ENCODE measurements at regions not wholly inside any gene's neighbourhood (a gene's known extent, or its start where the extent isn't known, plus 50 kb on each side); places are given as distances from the start of the nearest gene placed in this dataset.

DNA sequence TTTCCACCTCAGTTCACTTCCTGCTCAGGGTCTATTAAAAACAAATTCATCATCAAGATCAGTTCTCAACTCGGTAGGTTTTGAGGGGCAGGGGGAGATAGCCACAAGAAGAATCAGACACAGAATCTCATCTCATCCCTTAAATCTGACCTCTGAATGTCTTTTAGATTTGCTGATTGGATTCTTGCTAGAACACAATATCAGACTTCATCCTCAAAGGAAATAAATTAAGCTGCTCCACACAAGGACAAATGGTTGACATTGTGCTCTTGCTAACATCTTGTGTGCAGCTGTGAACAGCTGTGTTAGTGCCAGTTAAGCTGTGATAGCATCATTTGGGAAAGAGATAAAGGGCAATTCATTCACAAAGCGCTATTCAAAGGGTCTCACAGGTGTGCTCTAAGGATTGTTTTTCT lies 184.0 kb upstream of the ADAMTS9 start:
- no peak overlapping the region for H2AFZ ChIP-seq (ENCODE audit: low read length)
- no peak overlapping the region for H3K9ac ChIP-seq (ENCODE audit: low read length)
- no peak for DNase-seq

DNA sequence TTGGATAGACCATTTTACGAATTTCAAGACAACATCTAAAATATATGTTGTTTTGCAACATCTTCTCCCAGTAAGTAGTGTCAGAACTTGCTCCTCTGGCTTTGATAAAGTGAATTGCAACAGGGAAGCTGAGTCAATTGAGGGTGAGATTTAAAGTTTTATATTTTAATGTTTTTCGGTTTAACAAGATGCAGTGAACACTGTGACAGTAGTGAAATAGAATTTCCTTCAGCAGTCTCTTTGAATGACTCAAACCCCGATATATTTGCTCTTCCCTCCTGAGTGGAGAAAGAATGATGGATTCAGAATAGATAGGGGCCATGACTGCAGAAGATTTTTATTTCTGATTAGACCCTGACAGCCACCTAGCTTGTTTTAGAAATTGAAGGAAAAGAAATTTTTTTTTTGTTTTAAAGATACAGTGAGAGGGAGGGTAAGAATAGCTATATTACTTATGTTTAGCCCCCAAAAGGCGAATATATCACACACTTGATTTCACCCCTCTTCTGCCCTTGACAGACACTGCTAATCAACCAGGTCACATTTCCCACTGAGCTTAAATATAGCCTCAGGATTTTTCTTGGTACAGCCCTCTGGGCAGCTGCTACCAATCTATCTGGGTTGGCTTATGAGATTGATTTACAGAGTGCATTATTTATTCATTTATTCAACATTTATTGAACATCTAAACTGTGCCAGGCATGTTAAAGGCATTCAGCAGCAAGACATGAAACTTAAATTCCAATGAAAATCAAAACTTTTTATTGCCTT lies 183.3 kb upstream of the ADAMTS9 start:
- no peak overlapping the region for H3K9ac ChIP-seq (ENCODE audit: low read length)
- no peak overlapping the region for H3K27ac ChIP-seq (ENCODE audit: low read length)
- no peaks in the 10 kb centered on the region for H3K4me1 ChIP-seq (ENCODE audit: low read length)
- no peak for DNase-seq
- H3K27me3 ChIP-seq (ENCODE audit: low read length): no peaks in the 10 kb centered on the region
- no peaks in the 10 kb centered on the region for H3K36me3 ChIP-seq (ENCODE audit: insufficient read depth, low read length)
- H2AFZ ChIP-seq (ENCODE audit: low read length): no peak overlapping the region
- no peak overlapping the region for H3K4me3 ChIP-seq (ENCODE audit: low read length)
- no peaks in the 10 kb centered on the region for H4K20me1 ChIP-seq (ENCODE audit: insufficient read depth, low read depth, low read length)
- no peaks in the 10 kb centered on the region for H3K79me2 ChIP-seq (ENCODE audit: low read length)
- H3K4me2 ChIP-seq (ENCODE audit: low read depth, low read length, poor library complexity, severe bottlenecking): no peak overlapping the region
- H3K9me3 ChIP-seq (ENCODE audit: low read length): no peaks in the 10 kb centered on the region
- H3K9me2 ChIP-seq (replicated peaks; ENCODE audit: insufficient read depth, low read length): no peaks in the 10 kb centered on the region

More for the DNA sequence above, 184.0 kb upstream of the ADAMTS9 start:
- Histone ChIP-seq H3K9me2 (replicated peaks; ENCODE audit: insufficient read depth, low read length) (no peaks in the 10 kb centered on the region), H3K4me2 (ENCODE audit: low read depth, low read length, poor library complexity, severe bottlenecking) (no peak overlapping the region), H3K4me3 (ENCODE audit: low read length) (no peak overlapping the region), H3K27ac (ENCODE audit: low read length) (no peak overlapping the region), H3K79me2 (ENCODE audit: low read length) (no peaks in the 10 kb centered on the region), H3K9me3 (ENCODE audit: low read length) (no peaks in the 10 kb centered on the region), H3K27me3 (ENCODE audit: low read length) (no peaks in the 10 kb centered on the region), H4K20me1 (ENCODE audit: insufficient read depth, low read depth, low read length) (no peaks in the 10 kb centered on the region), H3K4me1 (ENCODE audit: low read length) (no peaks in the 10 kb centered on the region), H3K36me3 (ENCODE audit: insufficient read depth, low read length) (no peaks in the 10 kb centered on the region)

DNA sequence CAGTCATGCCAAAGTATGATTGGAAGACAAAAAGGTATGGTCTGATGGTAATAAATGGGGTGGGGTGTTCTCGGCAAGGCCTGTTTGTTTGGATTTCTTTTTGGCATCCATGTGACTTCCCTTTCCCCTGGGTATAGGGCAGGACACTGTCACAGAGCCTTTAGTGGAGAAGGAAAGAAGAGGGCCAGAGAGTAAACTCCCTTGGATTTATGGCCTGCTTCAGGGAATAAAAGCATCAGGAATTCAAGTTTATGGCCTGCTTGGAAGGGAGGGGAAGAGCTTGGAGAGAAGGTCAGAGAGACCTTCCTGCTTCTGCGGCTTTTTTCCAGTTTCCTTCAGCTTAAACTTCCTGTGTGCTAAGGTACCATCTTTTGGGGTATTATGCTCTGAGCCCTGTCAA lies 179.4 kb upstream of the ADAMTS9 start:
- DNase-seq: no peak
- Histone ChIP-seq H2AFZ (ENCODE audit: low read length) (no peak overlapping the region), H3K36me3 (ENCODE audit: insufficient read depth, low read length) (no peaks in the 10 kb centered on the region), H3K4me2 (ENCODE audit: low read depth, low read length, poor library complexity, severe bottlenecking) (no peak overlapping the region), H3K79me2 (ENCODE audit: low read length) (no peaks in the 10 kb centered on the region), H3K9ac (ENCODE audit: low read length) (no peak overlapping the region), H3K9me2 (replicated peaks; ENCODE audit: insufficient read depth, low read length) (no peaks in the 10 kb centered on the region), H3K4me1 (ENCODE audit: low read length) (no peaks in the 10 kb centered on the region), H3K9me3 (ENCODE audit: low read length) (no peaks in the 10 kb centered on the region), H3K4me3 (ENCODE audit: low read length) (no peak overlapping the region), H3K27me3 (ENCODE audit: low read length) (no peaks in the 10 kb centered on the region), H3K27ac (ENCODE audit: low read length) (no peak overlapping the region), H4K20me1 (ENCODE audit: insufficient read depth, low read depth, low read length) (no peaks in the 10 kb centered on the region)

DNA sequence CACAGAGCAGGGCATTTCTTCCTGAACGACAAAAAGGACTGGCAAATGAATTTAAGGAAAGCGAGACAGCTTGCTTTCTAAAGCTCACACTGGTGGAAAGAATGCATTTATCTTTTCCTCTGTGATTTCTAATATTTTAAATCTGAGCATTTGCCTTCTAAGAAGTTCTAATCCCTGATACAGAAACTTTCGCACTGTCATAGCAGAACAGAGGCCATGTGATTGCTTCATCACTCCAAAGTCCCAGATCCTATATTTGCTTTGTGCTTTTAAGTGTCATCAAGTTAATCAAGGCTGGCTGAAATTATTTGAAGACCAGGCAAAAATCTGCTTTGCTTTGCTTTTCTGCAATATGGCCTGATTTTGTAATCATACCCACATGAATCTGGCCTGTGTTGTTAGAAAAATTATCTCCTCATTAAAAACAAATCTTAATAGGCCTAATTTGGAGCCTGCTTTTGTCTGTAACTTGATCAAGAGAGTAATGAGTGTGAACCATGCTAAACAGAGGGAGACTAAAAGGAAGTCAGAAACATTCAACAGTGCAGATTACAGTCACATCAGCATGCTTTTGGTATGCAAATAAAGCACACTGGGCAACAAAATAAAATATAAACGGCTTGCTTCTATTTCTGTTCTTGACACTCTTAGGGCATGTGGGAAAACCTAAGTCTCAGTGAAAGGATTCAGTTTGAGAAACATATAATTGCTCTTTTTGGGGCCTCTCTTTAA lies 178.2 kb upstream of the ADAMTS9 start:
- Histone ChIP-seq H3K27ac (ENCODE audit: low read length) (no peak overlapping the region), H3K27me3 (ENCODE audit: low read length) (no peaks in the 10 kb centered on the region), H4K20me1 (ENCODE audit: insufficient read depth, low read depth, low read length) (no peaks in the 10 kb centered on the region), H2AFZ (ENCODE audit: low read length) (no peak overlapping the region), H3K4me2 (ENCODE audit: low read depth, low read length, poor library complexity, severe bottlenecking) (no peak overlapping the region), H3K9me3 (ENCODE audit: low read length) (no peaks in the 10 kb centered on the region), H3K79me2 (ENCODE audit: low read length) (no peaks in the 10 kb centered on the region), H3K4me3 (ENCODE audit: low read length) (no peak overlapping the region), H3K9ac (ENCODE audit: low read length) (no peak overlapping the region), H3K36me3 (ENCODE audit: insufficient read depth, low read length) (no peaks in the 10 kb centered on the region), H3K4me1 (ENCODE audit: low read length) (no peaks in the 10 kb centered on the region), H3K9me2 (replicated peaks; ENCODE audit: insufficient read depth, low read length) (no peaks in the 10 kb centered on the region)
- no peak for DNase-seq

DNA sequence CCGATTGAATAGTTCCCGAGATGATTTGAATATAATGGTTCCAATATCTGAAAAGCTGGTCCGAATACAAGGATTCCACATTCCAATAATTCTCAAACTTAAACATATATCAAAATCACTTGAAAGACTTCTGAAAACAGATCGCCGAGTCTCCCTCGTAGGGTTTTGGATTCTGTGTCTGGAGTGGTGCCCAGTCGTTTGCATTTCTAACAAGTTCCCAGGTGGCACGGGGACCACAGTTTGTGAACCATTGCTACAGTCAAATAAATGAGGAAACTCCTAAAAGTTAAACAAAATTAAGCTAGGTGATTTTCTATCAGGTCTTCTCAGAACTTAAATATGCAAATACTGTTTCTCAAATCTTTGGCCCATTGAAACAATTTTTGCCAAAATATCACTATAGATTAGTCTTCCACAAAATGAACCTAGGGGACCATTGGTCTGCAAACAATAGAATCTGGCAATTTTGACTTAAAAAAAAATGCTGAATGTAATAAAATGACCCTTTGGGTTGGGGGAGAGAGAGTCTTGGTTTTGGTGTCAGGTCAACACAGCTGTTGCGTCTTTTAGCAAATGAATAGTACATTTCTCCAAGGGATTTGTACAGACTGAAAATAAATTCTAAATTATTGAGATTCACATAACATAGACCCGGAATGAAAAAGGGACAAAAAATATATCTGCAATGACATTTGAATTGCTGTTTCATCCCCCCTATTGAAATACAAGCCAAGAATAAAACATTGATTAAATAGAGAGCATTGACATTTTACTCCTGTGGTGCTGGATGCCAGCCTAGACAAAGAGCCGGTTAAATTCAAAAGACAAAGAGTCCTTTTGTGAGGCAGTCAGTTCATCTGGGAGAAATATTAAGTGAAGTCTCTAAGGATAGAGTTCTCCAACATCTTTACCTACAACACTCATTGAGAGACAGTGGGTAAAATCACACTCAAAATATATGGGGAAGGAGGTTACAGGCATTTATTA lies 175.7 kb upstream of the ADAMTS9 start:
- no peaks in the 10 kb centered on the region for H3K9me2 ChIP-seq (replicated peaks; ENCODE audit: insufficient read depth, low read length)
- no peaks in the 10 kb centered on the region for H3K9me3 ChIP-seq (ENCODE audit: low read length)
- no peaks in the 10 kb centered on the region for H3K36me3 ChIP-seq (ENCODE audit: insufficient read depth, low read length)
- no peaks in the 10 kb centered on the region for H3K4me1 ChIP-seq (ENCODE audit: low read length)
- no peaks in the 10 kb centered on the region for H3K79me2 ChIP-seq (ENCODE audit: low read length)
- H3K27ac ChIP-seq (ENCODE audit: low read length): no peak overlapping the region
- no peak overlapping the region for H2AFZ ChIP-seq (ENCODE audit: low read length)
- H3K4me3 ChIP-seq (ENCODE audit: low read length): no peak overlapping the region
- no peaks in the 10 kb centered on the region for H4K20me1 ChIP-seq (ENCODE audit: insufficient read depth, low read depth, low read length)
- DNase-seq: no peak
- no peak overlapping the region for H3K9ac ChIP-seq (ENCODE audit: low read length)
- no peaks in the 10 kb centered on the region for H3K27me3 ChIP-seq (ENCODE audit: low read length)
- H3K4me2 ChIP-seq (ENCODE audit: low read depth, low read length, poor library complexity, severe bottlenecking): no peak overlapping the region

DNA sequence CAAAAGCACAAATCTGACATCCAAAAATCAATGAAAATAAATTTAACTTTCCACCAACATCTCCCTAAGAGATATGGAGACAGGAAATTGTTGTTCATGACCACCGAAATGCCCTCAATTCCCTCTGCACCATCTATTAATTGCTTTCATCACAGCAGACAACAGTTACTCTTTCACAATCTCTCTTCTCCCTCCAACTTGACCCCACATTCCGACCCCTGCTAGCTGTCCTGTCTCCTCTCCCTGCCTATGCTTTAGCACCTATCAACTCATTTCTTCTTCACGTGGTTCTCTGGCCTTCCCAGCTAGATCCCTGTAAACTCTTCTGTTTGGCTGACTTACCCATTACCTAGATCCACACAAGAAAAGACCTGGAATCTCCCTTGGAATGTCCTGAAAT lies 173.9 kb upstream of the ADAMTS9 start:
- H3K9ac ChIP-seq (ENCODE audit: low read length): no peak overlapping the region
- no peaks in the 10 kb centered on the region for H4K20me1 ChIP-seq (ENCODE audit: insufficient read depth, low read depth, low read length)
- H3K27ac ChIP-seq (ENCODE audit: low read length): no peak overlapping the region

DNA sequence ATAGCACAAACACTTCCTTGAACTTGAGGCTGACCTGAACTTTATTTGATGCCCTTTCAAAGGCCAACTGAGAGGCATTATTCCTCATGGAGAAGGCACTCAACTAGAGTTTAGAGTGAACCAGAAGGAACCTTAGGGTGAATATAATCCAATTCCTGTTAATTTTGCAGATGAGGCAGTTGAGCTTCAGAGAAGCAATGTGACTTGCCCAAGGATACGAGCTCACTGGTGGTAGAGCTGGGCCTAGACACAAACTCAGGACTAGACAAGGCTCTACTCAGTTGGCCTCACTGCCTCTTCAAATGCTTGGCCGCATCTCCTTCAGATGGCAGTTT lies 172.7 kb upstream of the ADAMTS9 start:
- Histone ChIP-seq H3K9me3 (ENCODE audit: low read length) (no peaks in the 10 kb centered on the region), H3K27ac (ENCODE audit: low read length) (no peak overlapping the region), H2AFZ (ENCODE audit: low read length) (no peak overlapping the region), H3K27me3 (ENCODE audit: low read length) (no peaks in the 10 kb centered on the region), H3K79me2 (ENCODE audit: low read length) (no peaks in the 10 kb centered on the region), H3K9me2 (replicated peaks; ENCODE audit: insufficient read depth, low read length) (no peaks in the 10 kb centered on the region), H3K4me1 (ENCODE audit: low read length) (no peaks in the 10 kb centered on the region), H3K4me3 (ENCODE audit: low read length) (no peak overlapping the region), H4K20me1 (ENCODE audit: insufficient read depth, low read depth, low read length) (no peaks in the 10 kb centered on the region), H3K36me3 (ENCODE audit: insufficient read depth, low read length) (no peaks in the 10 kb centered on the region), H3K9ac (ENCODE audit: low read length) (no peak overlapping the region), H3K4me2 (ENCODE audit: low read depth, low read length, poor library complexity, severe bottlenecking) (no peak overlapping the region)
- DNase-seq: no peak

More for the DNA sequence above, 173.9 kb upstream of the ADAMTS9 start:
- H2AFZ ChIP-seq (ENCODE audit: low read length): no peak overlapping the region
- H3K9me2 ChIP-seq (replicated peaks; ENCODE audit: insufficient read depth, low read length): no peaks in the 10 kb centered on the region
- no peaks in the 10 kb centered on the region for H3K79me2 ChIP-seq (ENCODE audit: low read length)
- no peak for DNase-seq
- H3K9me3 ChIP-seq (ENCODE audit: low read length): no peaks in the 10 kb centered on the region
- no peaks in the 10 kb centered on the region for H3K27me3 ChIP-seq (ENCODE audit: low read length)
- H3K4me1 ChIP-seq (ENCODE audit: low read length): no peaks in the 10 kb centered on the region
- no peak overlapping the region for H3K4me3 ChIP-seq (ENCODE audit: low read length)
- no peak overlapping the region for H3K4me2 ChIP-seq (ENCODE audit: low read depth, low read length, poor library complexity, severe bottlenecking)
- H3K36me3 ChIP-seq (ENCODE audit: insufficient read depth, low read length): no peaks in the 10 kb centered on the region
